ENCODE measurements at regions not wholly inside any gene's neighbourhood (a gene's known extent, or its start where the extent isn't known, plus 50 kb on each side); places are given as distances from the start of the nearest gene placed in this dataset.

DNA sequence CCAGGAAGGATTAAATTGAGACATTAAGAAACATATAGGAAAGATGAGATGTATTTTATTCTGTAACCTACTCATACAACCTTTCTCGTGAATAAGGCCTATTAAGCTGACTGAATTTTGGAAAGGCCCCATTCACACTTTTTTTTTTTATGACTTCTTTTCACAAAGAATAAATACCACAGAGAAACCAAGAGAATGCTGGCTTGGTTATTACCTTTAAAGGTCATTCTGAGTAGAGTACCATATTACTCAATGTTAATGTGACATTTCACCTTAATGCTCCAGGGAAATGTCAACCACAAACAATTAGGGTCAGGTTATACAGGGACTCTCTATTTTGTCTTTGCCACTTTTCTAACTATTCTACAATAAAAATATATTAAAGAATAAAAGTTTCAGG is 204.9 kb upstream of the PTCHD4 start (continued):
- TF ChIP-seq RB1 (IDR thresholded peaks at IDR 0.05; ENCODE audit: borderline replicate concordance) (no peak), STAT1 (conservative IDR thresholded peaks at IDR 0.05) (no peak), YY1 (IDR thresholded peaks at IDR 0.05; ENCODE audit: low read depth, low read length) (no peak), SREBF1 (IDR thresholded peaks at IDR 0.05; ENCODE audit: low read length) (no peak), SIX5 (IDR thresholded peaks at IDR 0.05; ENCODE audit: low read depth, low read length, severe bottlenecking) (no peak), ZBED1 (IDR thresholded peaks at IDR 0.05; ENCODE audit: borderline replicate concordance) (no peak), TCF7 (IDR thresholded peaks at IDR 0.05; ENCODE audit: borderline replicate concordance) (no peak), NR2C1 (IDR thresholded peaks at IDR 0.05) (peak; percentile 38), TBL1XR1 (IDR thresholded peaks at IDR 0.05; ENCODE audit: low read depth, low read length) (no peak), POLR2AphosphoS5 (IDR thresholded peaks at IDR 0.05; ENCODE audit: low read length) (no peak), IKZF2 (IDR thresholded peaks at IDR 0.05) (no peak; a peak in 1 of 4 replicates), MEF2B (IDR thresholded peaks at IDR 0.05; ENCODE audit: partially characterized antibody, poor library complexity, severe bottlenecking) (peak; percentile 88), NR2F1 (conservative IDR thresholded peaks at IDR 0.05) (peak; percentile 93)
- TF ChIP-seq, protein P1, sequence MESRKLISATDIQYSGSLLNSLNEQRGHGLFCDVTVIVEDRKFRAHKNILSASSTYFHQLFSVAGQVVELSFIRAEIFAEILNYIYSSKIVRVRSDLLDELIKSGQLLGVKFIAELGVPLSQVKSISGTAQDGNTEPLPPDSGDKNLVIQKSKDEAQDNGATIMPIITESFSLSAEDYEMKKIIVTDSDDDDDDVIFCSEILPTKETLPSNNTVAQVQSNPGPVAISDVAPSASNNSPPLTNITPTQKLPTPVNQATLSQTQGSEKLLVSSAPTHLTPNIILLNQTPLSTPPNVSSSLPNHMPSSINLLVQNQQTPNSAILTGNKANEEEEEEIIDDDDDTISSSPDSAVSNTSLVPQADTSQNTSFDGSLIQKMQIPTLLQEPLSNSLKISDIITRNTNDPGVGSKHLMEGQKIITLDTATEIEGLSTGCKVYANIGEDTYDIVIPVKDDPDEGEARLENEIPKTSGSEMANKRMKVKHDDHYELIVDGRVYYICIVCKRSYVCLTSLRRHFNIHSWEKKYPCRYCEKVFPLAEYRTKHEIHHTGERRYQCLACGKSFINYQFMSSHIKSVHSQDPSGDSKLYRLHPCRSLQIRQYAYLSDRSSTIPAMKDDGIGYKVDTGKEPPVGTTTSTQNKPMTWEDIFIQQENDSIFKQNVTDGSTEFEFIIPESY (IDR thresholded peaks at IDR 0.05) = no peak
- TF ChIP-seq, protein P2, sequence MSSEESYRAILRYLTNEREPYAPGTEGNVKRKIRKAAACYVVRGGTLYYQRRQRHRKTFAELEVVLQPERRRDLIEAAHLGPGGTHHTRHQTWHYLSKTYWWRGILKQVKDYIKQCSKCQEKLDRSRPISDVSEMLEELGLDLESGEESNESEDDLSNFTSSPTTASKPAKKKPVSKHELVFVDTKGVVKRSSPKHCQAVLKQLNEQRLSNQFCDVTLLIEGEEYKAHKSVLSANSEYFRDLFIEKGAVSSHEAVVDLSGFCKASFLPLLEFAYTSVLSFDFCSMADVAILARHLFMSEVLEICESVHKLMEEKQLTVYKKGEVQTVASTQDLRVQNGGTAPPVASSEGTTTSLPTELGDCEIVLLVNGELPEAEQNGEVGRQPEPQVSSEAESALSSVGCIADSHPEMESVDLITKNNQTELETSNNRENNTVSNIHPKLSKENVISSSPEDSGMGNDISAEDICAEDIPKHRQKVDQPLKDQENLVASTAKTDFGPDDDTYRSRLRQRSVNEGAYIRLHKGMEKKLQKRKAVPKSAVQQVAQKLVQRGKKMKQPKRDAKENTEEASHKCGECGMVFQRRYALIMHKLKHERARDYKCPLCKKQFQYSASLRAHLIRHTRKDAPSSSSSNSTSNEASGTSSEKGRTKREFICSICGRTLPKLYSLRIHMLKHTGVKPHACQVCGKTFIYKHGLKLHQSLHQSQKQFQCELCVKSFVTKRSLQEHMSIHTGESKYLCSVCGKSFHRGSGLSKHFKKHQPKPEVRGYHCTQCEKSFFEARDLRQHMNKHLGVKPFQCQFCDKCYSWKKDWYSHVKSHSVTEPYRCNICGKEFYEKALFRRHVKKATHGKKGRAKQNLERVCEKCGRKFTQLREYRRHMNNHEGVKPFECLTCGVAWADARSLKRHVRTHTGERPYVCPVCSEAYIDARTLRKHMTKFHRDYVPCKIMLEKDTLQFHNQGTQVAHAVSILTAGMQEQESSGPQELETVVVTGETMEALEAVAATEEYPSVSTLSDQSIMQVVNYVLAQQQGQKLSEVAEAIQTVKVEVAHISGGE (CRISPR knock-in tag; IDR thresholded peaks at IDR 0.05) = no peak
- TF ChIP-seq, protein P3, sequence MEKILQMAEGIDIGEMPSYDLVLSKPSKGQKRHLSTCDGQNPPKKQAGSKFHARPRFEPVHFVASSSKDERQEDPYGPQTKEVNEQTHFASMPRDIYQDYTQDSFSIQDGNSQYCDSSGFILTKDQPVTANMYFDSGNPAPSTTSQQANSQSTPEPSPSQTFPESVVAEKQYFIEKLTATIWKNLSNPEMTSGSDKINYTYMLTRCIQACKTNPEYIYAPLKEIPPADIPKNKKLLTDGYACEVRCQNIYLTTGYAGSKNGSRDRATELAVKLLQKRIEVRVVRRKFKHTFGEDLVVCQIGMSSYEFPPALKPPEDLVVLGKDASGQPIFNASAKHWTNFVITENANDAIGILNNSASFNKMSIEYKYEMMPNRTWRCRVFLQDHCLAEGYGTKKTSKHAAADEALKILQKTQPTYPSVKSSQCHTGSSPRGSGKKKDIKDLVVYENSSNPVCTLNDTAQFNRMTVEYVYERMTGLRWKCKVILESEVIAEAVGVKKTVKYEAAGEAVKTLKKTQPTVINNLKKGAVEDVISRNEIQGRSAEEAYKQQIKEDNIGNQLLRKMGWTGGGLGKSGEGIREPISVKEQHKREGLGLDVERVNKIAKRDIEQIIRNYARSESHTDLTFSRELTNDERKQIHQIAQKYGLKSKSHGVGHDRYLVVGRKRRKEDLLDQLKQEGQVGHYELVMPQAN (conservative IDR thresholded peaks at IDR 0.05) = no peak

Measured in GM12878 (cell line).